Colonic mucosa (tissue), 4 donors: ENCODE measurements at regions not wholly inside any gene's neighbourhood (a gene's known extent, or its start where the extent isn't known, plus 50 kb on each side); places are given as distances from the start of the nearest gene placed in this dataset.

ENCODE experiments used
- DNase-seq: peaks from one replicate; pipeline ENCODE4 v3.0.0-alpha.2; 2020
- H3K27ac ChIP-seq: fragments of 200-600 bp; one replicate; pipeline ENCODE4 v1.8.0; 2021
- H3K27me3 ChIP-seq: fragments of 200-600 bp; one replicate; pipeline ENCODE4 v1.8.0; 2021
- H3K36me3 ChIP-seq: fragments of 200-600 bp; one replicate; pipeline ENCODE4 v1.8.0; 2021
- H3K4me1 ChIP-seq: fragments of 200-600 bp; one replicate; pipeline ENCODE4 v1.8.0; 2021; ENCODE audit warnings: mild to moderate bottlenecking
- H3K4me3 ChIP-seq: fragments of 200-600 bp; one replicate; pipeline ENCODE4 v1.8.0; 2021
- H3K9ac ChIP-seq, 2 donors: one replicate each; pipeline ENCODE4 v1.7.0; 2013; ENCODE audit warnings: control low read depth in 2 of 2, low read depth in 2 of 2, low read length in 2 of 2
- H3K9me3 ChIP-seq: fragments of 200-600 bp; one replicate; pipeline ENCODE4 v1.8.0; 2021
- intact Hi-C: fragments of 100-400 bp; cut with DNase I; formaldehyde crosslinking; loops from one replicate; pipeline ENCODE4 v1.14.1; 2022
- TF ChIP-seq, protein P1 (sequence below): fragments of 200-600 bp; IDR thresholded peaks from one replicate; pipeline ENCODE4 v1.8.0; 2022; ENCODE audit warnings: antibody characterized with exemption, mild to moderate bottlenecking
- donor health status: healthy.
- donor health status: DM: no; HTN: no; CAD: no.
- donor health status: DM: no; HTN: no; CAD: no.

DNA sequence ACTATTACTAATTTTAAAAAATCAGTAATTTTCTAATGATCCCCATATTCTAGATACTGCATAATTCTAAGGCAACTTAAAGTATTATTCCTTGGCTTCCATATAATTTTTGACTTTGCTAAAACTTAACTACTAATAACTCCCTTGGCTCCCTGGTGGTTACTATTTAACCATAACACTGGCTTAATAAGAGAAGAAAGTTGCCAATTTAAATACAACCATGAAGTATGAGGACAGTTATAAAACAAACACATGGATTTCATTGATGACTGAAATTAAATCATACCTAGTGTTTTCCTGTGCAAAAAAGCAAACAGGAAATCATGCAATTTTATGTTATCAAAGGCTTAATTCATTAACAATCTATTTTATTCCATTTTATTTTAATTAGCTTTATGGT is 1073.9 kb downstream of the GRM8 start:
- no peaks in the 10 kb centered on the region for H3K4me1 ChIP-seq
- no peak overlapping the region for H3K9ac ChIP-seq
- DNase-seq: no peak
- no peak overlapping the region for H3K27ac ChIP-seq
- TF ChIP-seq, protein P1, sequence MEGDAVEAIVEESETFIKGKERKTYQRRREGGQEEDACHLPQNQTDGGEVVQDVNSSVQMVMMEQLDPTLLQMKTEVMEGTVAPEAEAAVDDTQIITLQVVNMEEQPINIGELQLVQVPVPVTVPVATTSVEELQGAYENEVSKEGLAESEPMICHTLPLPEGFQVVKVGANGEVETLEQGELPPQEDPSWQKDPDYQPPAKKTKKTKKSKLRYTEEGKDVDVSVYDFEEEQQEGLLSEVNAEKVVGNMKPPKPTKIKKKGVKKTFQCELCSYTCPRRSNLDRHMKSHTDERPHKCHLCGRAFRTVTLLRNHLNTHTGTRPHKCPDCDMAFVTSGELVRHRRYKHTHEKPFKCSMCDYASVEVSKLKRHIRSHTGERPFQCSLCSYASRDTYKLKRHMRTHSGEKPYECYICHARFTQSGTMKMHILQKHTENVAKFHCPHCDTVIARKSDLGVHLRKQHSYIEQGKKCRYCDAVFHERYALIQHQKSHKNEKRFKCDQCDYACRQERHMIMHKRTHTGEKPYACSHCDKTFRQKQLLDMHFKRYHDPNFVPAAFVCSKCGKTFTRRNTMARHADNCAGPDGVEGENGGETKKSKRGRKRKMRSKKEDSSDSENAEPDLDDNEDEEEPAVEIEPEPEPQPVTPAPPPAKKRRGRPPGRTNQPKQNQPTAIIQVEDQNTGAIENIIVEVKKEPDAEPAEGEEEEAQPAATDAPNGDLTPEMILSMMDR: no peak
- H3K9me3 ChIP-seq: no peaks in the 10 kb centered on the region
- intact Hi-C loops: no loop called here
- no peaks in the 10 kb centered on the region for H3K27me3 ChIP-seq
- H3K36me3 ChIP-seq: no peaks in the 10 kb centered on the region
- no peak overlapping the region for H3K4me3 ChIP-seq

DNA sequence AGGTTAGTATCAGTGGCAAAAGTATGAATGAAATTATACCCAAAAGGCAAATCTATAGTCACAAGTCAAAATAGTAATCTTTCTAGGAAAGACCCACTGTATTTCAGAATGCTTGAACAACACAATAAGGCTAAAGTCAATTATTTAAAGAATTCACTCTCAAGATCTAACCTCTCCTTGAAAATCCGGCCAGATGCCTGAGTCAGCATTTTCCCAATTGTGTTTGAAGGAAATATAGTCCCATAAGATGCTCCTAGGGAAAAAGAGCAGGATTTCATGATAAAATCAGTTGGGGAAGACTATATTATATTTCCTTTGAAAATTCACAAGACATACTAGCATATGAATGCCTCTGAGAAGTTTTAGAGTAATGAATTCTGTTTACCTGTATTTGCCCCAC is 1075.0 kb downstream of the GRM8 start:
- intact Hi-C loops: no loop called here
- Histone ChIP-seq H3K4me3 (no peak overlapping the region), H3K9ac (no peak overlapping the region), H3K9me3 (no peaks in the 10 kb centered on the region), H3K27me3 (no peaks in the 10 kb centered on the region), H3K36me3 (no peaks in the 10 kb centered on the region), H3K4me1 (no peaks in the 10 kb centered on the region), H3K27ac (no peak overlapping the region)
- TF ChIP-seq, protein P1: no peak
- no peak for DNase-seq

DNA sequence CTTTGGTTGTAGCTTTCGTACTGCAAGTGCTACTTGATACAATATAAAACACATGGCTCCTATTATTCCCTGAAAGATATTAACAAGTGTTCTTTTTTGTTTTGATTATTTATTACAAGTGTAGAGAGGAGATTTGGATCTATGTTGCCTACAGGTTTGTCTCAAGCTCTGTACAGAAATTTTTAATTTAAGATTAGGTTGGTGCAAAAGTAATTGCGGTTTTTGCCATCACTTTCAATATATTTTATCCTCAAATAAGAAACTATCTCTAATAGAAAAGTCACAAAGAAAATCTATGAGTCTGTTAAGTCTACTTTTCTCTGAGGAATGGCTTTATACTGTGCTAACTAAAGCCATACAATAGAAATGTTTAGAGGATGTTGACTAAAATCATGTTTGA is 1086.1 kb downstream of the GRM8 start:
- no peak overlapping the region for H3K27ac ChIP-seq
- H3K36me3 ChIP-seq: no peaks in the 10 kb centered on the region
- DNase-seq: no peak
- H3K9me3 ChIP-seq: no peaks in the 10 kb centered on the region
- intact Hi-C loops: no loop called here
- H3K27me3 ChIP-seq: no peaks in the 10 kb centered on the region
- TF ChIP-seq, protein P1: no peak
- H3K4me1 ChIP-seq: no peaks in the 10 kb centered on the region
- no peak overlapping the region for H3K4me3 ChIP-seq
- no peak overlapping the region for H3K9ac ChIP-seq

DNA sequence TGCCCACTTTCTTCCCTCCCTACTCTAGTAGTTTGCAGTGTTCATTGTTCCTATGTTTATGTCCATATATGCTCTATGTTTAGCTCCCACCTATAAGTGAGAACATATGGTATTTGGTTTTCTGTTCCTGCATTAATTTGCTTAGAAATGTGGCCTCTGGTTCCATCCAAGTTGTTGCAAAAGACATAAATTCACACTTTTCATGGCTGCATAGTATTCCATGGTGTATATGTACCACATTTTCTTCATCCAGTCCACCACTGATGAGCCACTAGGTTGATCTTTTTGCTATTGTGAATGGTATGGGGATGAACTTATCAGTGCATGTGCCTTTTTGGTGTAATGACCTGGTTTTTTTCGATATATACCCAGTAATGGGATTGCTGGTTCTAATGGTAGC is 1089.1 kb downstream of the GRM8 start:
- Histone ChIP-seq H3K4me3 (no peak overlapping the region), H3K4me1 (no peaks in the 10 kb centered on the region), H3K9ac (no peak overlapping the region), H3K27ac (no peak overlapping the region), H3K9me3 (no peaks in the 10 kb centered on the region), H3K27me3 (no peaks in the 10 kb centered on the region), H3K36me3 (no peaks in the 10 kb centered on the region)
- intact Hi-C loops: no loop called here
- TF ChIP-seq, protein P1: no peak
- DNase-seq: no peak

DNA sequence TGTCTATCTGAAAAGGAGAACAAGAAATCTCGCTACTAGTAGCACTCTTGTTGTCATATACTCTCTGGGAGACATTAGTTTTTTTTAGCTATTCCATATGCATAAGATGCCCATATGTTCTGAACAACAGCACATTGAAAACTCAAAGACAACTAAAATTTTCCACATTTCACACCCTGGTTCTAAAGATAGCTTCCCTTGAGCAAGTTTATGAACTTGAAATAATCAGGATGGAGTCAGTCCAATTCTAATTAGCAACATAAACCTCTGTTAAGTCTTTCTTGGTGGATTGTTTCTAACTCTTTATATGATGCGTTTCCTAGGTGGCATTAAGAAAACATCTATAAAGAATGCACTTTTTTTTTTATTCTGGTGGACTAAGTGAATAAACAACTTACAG is 1095.3 kb downstream of the GRM8 start:
- H3K4me1 ChIP-seq: no peaks in the 10 kb centered on the region

More for the DNA sequence above, 1095.3 kb downstream of the GRM8 start:
- no peak for DNase-seq
- intact Hi-C loops: no loop called here
- no peak overlapping the region for H3K9ac ChIP-seq
- TF ChIP-seq, protein P1: no peak
- H3K27me3 ChIP-seq: no peaks in the 10 kb centered on the region
- H3K9me3 ChIP-seq: no peaks in the 10 kb centered on the region
- no peak overlapping the region for H3K27ac ChIP-seq
- no peak overlapping the region for H3K4me3 ChIP-seq
- no peaks in the 10 kb centered on the region for H3K36me3 ChIP-seq
